ENCODE measurements at regions not wholly inside any gene's neighbourhood (a gene's known extent, or its start where the extent isn't known, plus 50 kb on each side); places are given as distances from the start of the nearest gene placed in this dataset.

DNA sequence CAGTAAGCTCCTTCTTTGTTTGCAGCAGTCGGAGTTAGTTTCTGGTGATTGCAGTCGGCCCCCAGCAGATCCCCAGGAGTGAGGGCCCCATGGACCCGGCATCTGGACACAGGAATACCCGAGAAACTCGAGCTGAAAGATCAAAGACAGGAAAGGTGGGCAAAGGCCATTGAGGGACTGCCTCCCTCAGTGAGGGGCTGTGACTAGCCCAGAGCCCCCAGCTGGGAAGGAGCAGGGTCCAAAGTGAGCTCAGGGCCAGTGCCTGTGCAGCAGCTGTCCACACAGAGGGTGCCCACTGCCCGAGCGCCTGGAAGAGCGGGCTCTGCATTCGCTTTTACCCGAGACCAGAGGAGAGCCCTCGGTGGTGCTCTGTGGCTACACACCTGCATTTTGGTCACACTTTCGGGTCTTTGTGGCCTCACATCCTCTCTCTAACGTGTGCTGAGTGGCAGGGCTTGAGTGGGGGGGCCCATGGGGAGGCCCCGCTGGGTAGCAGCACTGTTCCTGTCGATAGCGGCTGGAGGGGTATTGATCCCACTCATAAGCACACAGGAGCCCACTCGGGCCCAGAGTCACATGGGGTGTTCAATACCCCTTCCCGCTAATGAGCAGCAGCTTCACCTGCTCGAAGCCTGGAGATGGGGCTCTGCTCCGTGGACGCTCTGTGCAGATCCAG is 532.9 kb downstream of the TBC1D22A start:
- TF ChIP-seq, protein P1, sequence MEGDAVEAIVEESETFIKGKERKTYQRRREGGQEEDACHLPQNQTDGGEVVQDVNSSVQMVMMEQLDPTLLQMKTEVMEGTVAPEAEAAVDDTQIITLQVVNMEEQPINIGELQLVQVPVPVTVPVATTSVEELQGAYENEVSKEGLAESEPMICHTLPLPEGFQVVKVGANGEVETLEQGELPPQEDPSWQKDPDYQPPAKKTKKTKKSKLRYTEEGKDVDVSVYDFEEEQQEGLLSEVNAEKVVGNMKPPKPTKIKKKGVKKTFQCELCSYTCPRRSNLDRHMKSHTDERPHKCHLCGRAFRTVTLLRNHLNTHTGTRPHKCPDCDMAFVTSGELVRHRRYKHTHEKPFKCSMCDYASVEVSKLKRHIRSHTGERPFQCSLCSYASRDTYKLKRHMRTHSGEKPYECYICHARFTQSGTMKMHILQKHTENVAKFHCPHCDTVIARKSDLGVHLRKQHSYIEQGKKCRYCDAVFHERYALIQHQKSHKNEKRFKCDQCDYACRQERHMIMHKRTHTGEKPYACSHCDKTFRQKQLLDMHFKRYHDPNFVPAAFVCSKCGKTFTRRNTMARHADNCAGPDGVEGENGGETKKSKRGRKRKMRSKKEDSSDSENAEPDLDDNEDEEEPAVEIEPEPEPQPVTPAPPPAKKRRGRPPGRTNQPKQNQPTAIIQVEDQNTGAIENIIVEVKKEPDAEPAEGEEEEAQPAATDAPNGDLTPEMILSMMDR (IDR thresholded peaks at IDR 0.05; ENCODE audit: insufficient read depth, missing control alignments), result no peak
- FAIRE-seq, result no peak
- DNase-seq (ENCODE audit: insufficient read length, low spot score), result no peak

DNA sequence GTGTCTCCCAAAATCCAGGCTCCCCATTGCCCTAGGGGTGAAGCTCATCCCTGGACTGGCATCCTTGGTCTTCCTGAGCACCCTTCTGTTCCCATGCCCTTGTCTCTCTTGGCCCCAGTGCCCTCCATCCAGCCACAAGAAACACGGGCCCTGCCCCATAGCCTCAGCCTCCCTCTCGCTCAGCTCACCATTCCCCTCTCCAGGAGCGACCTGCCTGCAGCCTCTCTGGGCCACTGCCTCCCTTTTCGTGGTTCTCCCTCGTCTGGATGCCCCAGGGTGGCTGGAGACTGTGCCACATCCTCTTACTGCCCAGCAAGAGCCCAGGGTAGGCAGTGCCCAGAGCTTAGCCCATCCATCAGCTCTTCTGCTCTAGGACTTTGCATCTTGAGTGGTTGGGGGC is 532.1 kb downstream of the TBC1D22A start:
- no peak for DNase-seq (ENCODE audit: insufficient read length, low spot score)
- FAIRE-seq, result no peak
- TF ChIP-seq, protein P1 (IDR thresholded peaks at IDR 0.05; ENCODE audit: insufficient read depth, missing control alignments), result no peak

- DNase-seq (ENCODE audit: insufficient read length, low spot score) (no peak), FAIRE-seq (no peak)
- TF ChIP-seq, protein P1 (IDR thresholded peaks at IDR 0.05; ENCODE audit: insufficient read depth, missing control alignments), result no peak
Measured at GRCh38 chr22:47294222-47294532, 531.7 kb downstream of the TBC1D22A start.

DNA sequence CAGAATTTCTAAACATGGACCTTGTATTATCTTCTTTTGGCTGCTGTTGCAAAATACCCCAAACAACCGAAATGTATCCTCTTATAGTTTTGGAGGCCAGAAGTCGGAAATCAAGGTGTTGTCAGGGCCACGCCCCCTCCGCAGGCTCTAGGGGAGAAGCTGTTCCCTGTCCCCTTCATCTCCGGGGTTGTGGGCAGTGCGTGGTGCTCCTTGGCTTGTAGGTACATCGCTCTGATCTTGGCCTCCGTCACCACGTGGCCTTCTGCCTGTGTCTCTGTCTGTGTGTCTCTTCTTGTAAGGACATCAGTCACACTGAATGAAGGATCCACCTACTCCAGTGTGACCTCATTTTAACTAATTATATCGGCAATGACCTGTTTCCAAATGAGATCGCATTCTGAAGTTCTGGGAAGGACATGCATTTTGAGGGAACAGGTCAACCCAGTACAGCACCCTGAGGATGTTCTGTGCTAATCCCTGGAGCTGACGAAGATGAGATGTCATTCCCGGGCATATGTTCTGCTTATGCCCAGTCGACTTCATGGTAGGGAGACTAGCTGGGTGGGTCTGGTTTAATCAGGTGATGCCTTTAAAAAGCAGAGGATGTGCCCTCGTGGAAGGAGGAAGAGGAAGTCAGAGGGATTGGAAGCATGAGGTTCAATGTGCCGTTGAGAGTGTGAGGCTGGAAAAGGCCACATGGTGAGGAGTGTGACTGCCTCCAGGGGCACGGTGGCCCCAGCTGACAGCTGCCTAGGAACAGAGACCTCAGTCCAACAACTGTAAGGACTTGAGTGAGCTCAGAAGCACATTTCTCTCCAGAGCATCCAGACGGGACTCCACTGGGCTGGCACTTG is 531.1 kb downstream of the TBC1D22A start:
- DNase-seq (ENCODE audit: insufficient read length, low spot score) (no peak), FAIRE-seq (no peak)
- TF ChIP-seq, protein P1 (IDR thresholded peaks at IDR 0.05; ENCODE audit: insufficient read depth, missing control alignments), result no peak

GRCh38 chr22:47292546-47293320 is 530.3 kb downstream of the TBC1D22A start:
- DNase-seq (ENCODE audit: insufficient read length, low spot score) (no peak), FAIRE-seq (no peak)
- TF ChIP-seq, protein P1 (IDR thresholded peaks at IDR 0.05; ENCODE audit: insufficient read depth, missing control alignments), result no peak

DNA sequence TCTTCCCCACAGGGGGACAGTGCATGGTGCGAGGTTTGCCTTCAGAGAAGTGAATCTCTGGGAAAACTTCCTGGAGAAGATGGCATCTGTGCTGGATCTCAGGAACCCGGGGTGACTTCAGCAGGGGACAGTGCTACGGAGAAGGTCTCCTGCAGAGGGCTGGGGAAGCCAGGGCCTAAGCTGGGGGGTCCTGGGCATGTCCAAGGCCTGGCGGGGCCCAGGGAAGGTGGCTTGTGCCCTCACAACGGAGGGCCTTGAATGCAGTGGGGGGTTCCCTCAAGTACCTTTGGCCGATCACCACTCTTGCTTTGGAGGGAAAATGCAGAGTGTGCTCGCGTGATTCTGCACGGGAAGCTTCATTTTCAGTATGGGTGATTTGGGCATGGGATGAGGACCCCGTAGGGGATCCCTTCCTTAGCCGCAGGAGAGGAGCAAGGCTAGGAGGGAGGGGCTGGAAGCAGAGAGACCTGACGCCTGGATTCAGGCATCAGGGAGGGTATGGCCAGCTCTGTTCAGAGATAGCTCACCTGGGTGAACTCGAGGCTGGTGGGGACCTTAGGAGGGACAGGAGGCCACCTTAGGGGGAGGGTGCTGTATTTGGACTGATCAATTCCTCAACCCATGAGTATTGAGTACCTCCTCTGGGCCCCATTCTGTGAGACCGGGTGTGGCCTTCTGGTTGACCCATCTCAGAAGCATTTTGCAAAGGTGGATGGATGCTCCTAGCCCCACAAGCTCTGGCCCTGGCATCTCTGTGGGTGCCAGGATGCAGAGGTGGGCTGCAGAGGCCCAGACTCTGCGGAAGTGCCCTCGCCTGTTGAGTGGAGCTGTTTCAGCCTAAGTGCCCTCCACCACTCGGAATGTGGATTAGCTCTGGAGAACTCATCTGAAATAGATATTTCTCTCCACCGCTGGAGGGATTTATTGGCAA is 529.4 kb downstream of the TBC1D22A start:
- FAIRE-seq (no peak), DNase-seq (ENCODE audit: insufficient read length, low spot score) (no peak)
- TF ChIP-seq, protein P1 (IDR thresholded peaks at IDR 0.05; ENCODE audit: insufficient read depth, missing control alignments), result no peak

Measured in D721Med (cell line).